H1 (cell line): ENCODE measurements at regions not wholly inside any gene's neighbourhood (a gene's known extent, or its start where the extent isn't known, plus 50 kb on each side); places are given as distances from the start of the nearest gene placed in this dataset.

Experiments
- CTCF ChIA-PET: fragments of 300-600 bp; sonication (Branson Sonifier 250); formaldehyde crosslinking; loops from one replicate; lab custom pipeline; 2021; ENCODE audit not compliant: partially characterized antibody; lab: Charles Lee
- POLR2A ChIA-PET: fragments of 300-600 bp; sonication (Branson Sonifier 250); formaldehyde crosslinking; loops from one replicate; lab custom pipeline; 2021; ENCODE audit warnings: inconsistent platforms; ENCODE audit not compliant: partially characterized antibody; lab: Charles Lee
- DNase-seq, 2 experiments: peaks; one replicate each; pipeline versions ENCODE4 v3.0.0 to v3.0.0-alpha.2; 2010 to 2022; ENCODE audit warnings: low spot score in 2 of 2, low read depth in 1 of 2, mixed read lengths in 1 of 2
- FAIRE-seq: peaks from 2 replicates; lab custom pipeline; 2011; peaks lifted over from hg19 to GRCh38; lab: Jason Lieb, UNC
- H2AFZ ChIP-seq: 2 replicates; pipeline ENCODE4 v1.8.1; 2012; ENCODE audit warnings: low read length, inconsistent platforms
- H2AK5ac ChIP-seq: 2 replicates; pipeline ENCODE4 v1.6.1; 2013; ENCODE audit warnings: low read depth, low read length
- H2BK120ac ChIP-seq: replicated peaks from 2 replicates; pipeline ENCODE3; 2013; ENCODE audit warnings: low read depth, low read length, inconsistent platforms
- H2BK12ac ChIP-seq: 2 replicates; pipeline ENCODE4 v1.6.1; 2013; ENCODE audit warnings: low read depth, low read length
- H2BK15ac ChIP-seq: 2 replicates; pipeline ENCODE4 v1.6.1; 2013; ENCODE audit warnings: low read length
- H2BK20ac ChIP-seq: 2 replicates; pipeline ENCODE4 v1.6.1; 2013; ENCODE audit warnings: low read length
- H2BK5ac ChIP-seq: 2 replicates; pipeline ENCODE4 v1.6.1; 2013; ENCODE audit warnings: low read depth, low read length
- H3K14ac ChIP-seq: 2 replicates; pipeline ENCODE4 v1.6.1; 2013; ENCODE audit warnings: inconsistent platforms; ENCODE audit not compliant: insufficient read length
- H3K18ac ChIP-seq: 2 replicates; pipeline ENCODE4 v1.6.1; 2013; ENCODE audit warnings: low read length; ENCODE audit errors: extremely low read depth
- H3K23ac ChIP-seq: 2 replicates; pipeline ENCODE4 v1.6.1; 2013; ENCODE audit warnings: inconsistent platforms; ENCODE audit not compliant: insufficient read length
- H3K23me2 ChIP-seq: 2 replicates; pipeline ENCODE4 v1.6.1; 2013; ENCODE audit warnings: low read depth, low read length
- H3K27ac ChIP-seq: 2 replicates; pipeline ENCODE4 v1.6.1; 2011; ENCODE audit warnings: low read depth, low read length, inconsistent platforms
- H3K27me3 ChIP-seq, 4 experiments: replicated peaks in 1 of 4; 1 replicate in 1 of 4; 2 replicates in 3 of 4; pipeline versions ENCODE4 v1.6.1 to v1.8.1; 2011 to 2013; ENCODE audit warnings: low read length in 3 of 4, mild to moderate bottlenecking in 3 of 4, inconsistent platforms in 2 of 4, mixed read lengths in 2 of 4, moderate library complexity in 1 of 4; ENCODE audit not compliant: control insufficient read depth in 3 of 4, insufficient read depth in 3 of 4; ENCODE audit errors: extremely low read depth in 1 of 4
- H3K36me3 ChIP-seq, 4 experiments: 2 replicates each; pipeline versions ENCODE4 v1.6.1 to v1.8.1; 2011 to 2013; ENCODE audit warnings: mild to moderate bottlenecking in 4 of 4, low read length in 3 of 4, moderate library complexity in 2 of 4, control low read depth in 1 of 4, inconsistent platforms in 1 of 4; ENCODE audit not compliant: insufficient read depth in 4 of 4, control insufficient read depth in 2 of 4
- H3K4ac ChIP-seq: replicated peaks from 2 replicates; pipeline ENCODE3; 2013; ENCODE audit warnings: low read length, low read depth, mixed read lengths, inconsistent platforms; ENCODE audit not compliant: insufficient read length
- H3K4me1 ChIP-seq, 4 experiments: replicated peaks in 1 of 4; 1 replicate in 1 of 4; 2 replicates in 3 of 4; pipeline versions ENCODE4 v1.6.1 to v1.8.1; 2011 to 2013; ENCODE audit warnings: low read length in 3 of 4, inconsistent platforms in 2 of 4, mixed read lengths in 1 of 4; ENCODE audit not compliant: insufficient read depth in 4 of 4, control insufficient read depth in 3 of 4
- H3K4me2 ChIP-seq, 2 experiments: 2 replicates each; pipeline versions ENCODE4 v1.6.1 to v1.8.1; 2011 to 2013; ENCODE audit warnings: low read depth in 2 of 2, low read length in 2 of 2, control low read depth in 1 of 2, inconsistent platforms in 1 of 2, mild to moderate bottlenecking in 1 of 2; ENCODE audit not compliant: insufficient read depth in 1 of 2
- H3K4me3 ChIP-seq, 4 experiments: fragments of 200-600, 300-600 bp in 1 of 4; sonication (generic), shearing (Covaris generic), sonication (Bioruptor Twin) in 1 of 4; 2 replicates each; pipeline versions ENCODE4 v1.5.1 to v1.8.1; 2011 to 2016; ENCODE audit warnings: low read length in 4 of 4, low read depth in 3 of 4, control low read depth in 2 of 4, inconsistent platforms in 2 of 4, mild to moderate bottlenecking in 2 of 4, mixed read lengths in 1 of 4, moderate library complexity in 1 of 4; ENCODE audit not compliant: insufficient read depth in 2 of 4; ENCODE audit errors: extremely low read depth in 1 of 4
- H3K56ac ChIP-seq: replicated peaks from 2 replicates; pipeline ENCODE3; 2013; ENCODE audit warnings: low read depth, mild to moderate bottlenecking, mixed read lengths, low read length, inconsistent platforms; ENCODE audit not compliant: insufficient read length
- H3K79me1 ChIP-seq: 2 replicates; pipeline ENCODE4 v1.6.1; 2013; ENCODE audit warnings: low read depth, low read length, control low read depth
- H3K79me2 ChIP-seq, 2 experiments: 2 replicates each; pipeline versions ENCODE4 v1.6.1 to v1.8.1; 2012 to 2013; ENCODE audit warnings: low read length in 2 of 2, mild to moderate bottlenecking in 2 of 2, inconsistent platforms in 1 of 2; ENCODE audit not compliant: insufficient read depth in 2 of 2, control insufficient read depth in 1 of 2
- H3K9ac ChIP-seq, 4 experiments: replicated peaks in 1 of 4; 1 replicate in 1 of 4; 2 replicates in 3 of 4; pipeline versions ENCODE4 v1.6.1 to v1.8.1; 2011 to 2013; ENCODE audit warnings: low read depth in 3 of 4, low read length in 3 of 4, control low read depth in 2 of 4, mild to moderate bottlenecking in 2 of 4, moderate library complexity in 2 of 4, inconsistent platforms in 1 of 4; ENCODE audit errors: extremely low read depth in 1 of 4
- H3K9me3 ChIP-seq, 2 experiments: 2 replicates each; pipeline versions ENCODE4 v1.6.1 to v1.8.1; 2012 to 2013; ENCODE audit warnings: mild to moderate bottlenecking in 2 of 2, moderate library complexity in 2 of 2, control low read depth in 1 of 2, inconsistent platforms in 1 of 2, low read depth in 1 of 2, low read length in 1 of 2, mixed read lengths in 1 of 2; ENCODE audit not compliant: insufficient read depth in 2 of 2
- H4K20me1 ChIP-seq, 2 experiments: replicated peaks in 1 of 2; 2 replicates each; pipeline versions ENCODE3 to v1.8.1; 2011 to 2013; ENCODE audit warnings: inconsistent platforms in 2 of 2, low read length in 2 of 2, mild to moderate bottlenecking in 1 of 2; ENCODE audit not compliant: insufficient read depth in 2 of 2, control insufficient read depth in 1 of 2
- H4K5ac ChIP-seq: 2 replicates; pipeline ENCODE4 v1.6.1; 2013; ENCODE audit warnings: low read length, low read depth, mixed read lengths, inconsistent platforms; ENCODE audit not compliant: insufficient read length
- H4K8ac ChIP-seq: 2 replicates; pipeline ENCODE4 v1.8.0; 2013; ENCODE audit warnings: mild to moderate bottlenecking, moderate library complexity, low read length, inconsistent platforms; ENCODE audit not compliant: insufficient read depth; ENCODE audit errors: extremely low read depth
- H4K91ac ChIP-seq: replicated peaks from 2 replicates; pipeline ENCODE3; 2013; ENCODE audit warnings: low read length, mixed read lengths, inconsistent platforms; ENCODE audit not compliant: insufficient read length
- EP300 ChIP-seq, 2 experiments: IDR thresholded peaks; 1 replicate in 1 of 2; 2 replicates in 1 of 2; pipeline ENCODE4 v1.6.1; 2011 to 2012; ENCODE audit warnings: low read depth in 2 of 2, low read length in 2 of 2, mild to moderate bottlenecking in 2 of 2, borderline replicate concordance in 1 of 2, inconsistent platforms in 1 of 2, moderate library complexity in 1 of 2
- HDAC2 ChIP-seq, 2 experiments: fragments of 300-600 bp in 1 of 2; sonication (generic) in 1 of 2; IDR thresholded peaks; 2 replicates each; pipeline ENCODE4 v1.6.1; 2011 to 2012; ENCODE audit warnings: low read depth in 2 of 2, low read length in 2 of 2, mild to moderate bottlenecking in 2 of 2, moderate library complexity in 2 of 2, borderline replicate concordance in 1 of 2, inconsistent platforms in 1 of 2
- RBBP5 ChIP-seq: IDR thresholded peaks from 2 replicates; pipeline ENCODE4 v1.7.1; 2012; ENCODE audit warnings: low read depth, mild to moderate bottlenecking, inconsistent platforms, low read length, moderate library complexity, borderline replicate concordance
- SIRT6 ChIP-seq: IDR thresholded peaks from one replicate; pipeline ENCODE4 v1.7.1; 2012; ENCODE audit warnings: low read length, inconsistent platforms
- TAF1 ChIP-seq: IDR thresholded peaks from 2 replicates; pipeline ENCODE4 v1.6.1; 2011; ENCODE audit warnings: mild to moderate bottlenecking, low read depth, low read length
- TEAD4 ChIP-seq: IDR thresholded peaks from 2 replicates; pipeline ENCODE4 v1.6.1; 2012; ENCODE audit warnings: low read depth, low read length, inconsistent platforms, mixed read lengths
- ZNF274 ChIP-seq: IDR thresholded peaks from 2 replicates; pipeline ENCODE4 v1.7.0; 2012; ENCODE audit warnings: low read length, borderline replicate concordance; ENCODE audit errors: extremely low read depth
- TF ChIP-seq, protein P1 (sequence below): IDR thresholded peaks from 2 replicates; pipeline ENCODE4 v1.6.1; 2012; ENCODE audit warnings: inconsistent platforms

- Histone ChIP-seq H3K18ac (no peak overlapping the region), H3K27me3 (no peaks in the 10 kb centered on the region), H3K4ac (no peak overlapping the region), H2AFZ (no peak overlapping the region), H4K91ac (no peak overlapping the region), H4K20me1 (no peaks in the 10 kb centered on the region), H4K8ac (no peak overlapping the region), H3K9ac (no peak overlapping the region), H3K4me2 (no peak overlapping the region), H2BK120ac (no peak overlapping the region), H3K4me3 (no peak overlapping the region), H3K79me1 (no peaks in the 10 kb centered on the region), H3K36me3 (no peaks in the 10 kb centered on the region), H2BK15ac (no peak overlapping the region), H3K23ac (no peak overlapping the region), H2BK20ac (no peak overlapping the region), H3K14ac (no peak overlapping the region), H2BK12ac (no peak overlapping the region), H2BK5ac (no peak overlapping the region), H3K23me2 (no peaks in the 10 kb centered on the region), H3K79me2 (no peaks in the 10 kb centered on the region), H3K9me3 (no peaks in the 10 kb centered on the region), H3K27ac (no peak overlapping the region), H3K4me1 (no peaks in the 10 kb centered on the region), H3K56ac (no peak overlapping the region), H2AK5ac (no peak overlapping the region), H4K5ac (no peak overlapping the region)
- DNase-seq (no peak), FAIRE-seq (no peak)
- ChIA-PET POLR2A (no interaction called here), CTCF (no interaction called here)
- TF ChIP-seq RBBP5 (no peak), SIRT6 (no peak), HDAC2 (IDR thresholded peaks at IDR 0.05; ENCODE audit: borderline replicate concordance in 1 of 2, low read depth in 2 of 2, low read length in 2 of 2) (no peak), EP300 (IDR thresholded peaks at IDR 0.05; ENCODE audit: borderline replicate concordance in 1 of 2, low read depth in 2 of 2, low read length in 2 of 2) (no peak), ZNF274 (no peak), TEAD4 (no peak), TAF1 (no peak)
- TF ChIP-seq, protein P1, sequence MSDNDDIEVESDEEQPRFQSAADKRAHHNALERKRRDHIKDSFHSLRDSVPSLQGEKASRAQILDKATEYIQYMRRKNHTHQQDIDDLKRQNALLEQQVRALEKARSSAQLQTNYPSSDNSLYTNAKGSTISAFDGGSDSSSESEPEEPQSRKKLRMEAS, result no peak
Measured at GRCh38 chr4:44984083-44984482, 257.7 kb upstream of the GNPDA2 start.
